Aorta (tissue), 5 donors: ENCODE measurements at regions not wholly inside any gene's neighbourhood (a gene's known extent, or its start where the extent isn't known, plus 50 kb on each side); places are given as distances from the start of the nearest gene placed in this dataset.

Source experiments
- ATAC-seq: fragments of 200-7000 bp; cut with Tn5 transposase; one replicate; pipeline ENCODE4 v1.9.1; 2022; ENCODE audit warnings: moderate library complexity; ENCODE audit not compliant: low FRiP score
- DNase-seq, 2 donors: peaks; one replicate each; pipeline ENCODE4 v3.0.0-alpha.2; 2020
- H3K27ac ChIP-seq, 2 donors: one replicate each; pipeline ENCODE4 v1.5.1; 2013; ENCODE audit warnings: low read length in 2 of 2, mild to moderate bottlenecking in 2 of 2, moderate library complexity in 2 of 2, control low read depth in 1 of 2, inconsistent platforms in 1 of 2, low read depth in 1 of 2
- H3K27me3 ChIP-seq, 2 donors: one replicate each; pipeline ENCODE4 v1.6.1; 2013; ENCODE audit warnings: control low read depth in 1 of 2, low read length in 1 of 2, mild to moderate bottlenecking in 1 of 2, moderate library complexity in 1 of 2; ENCODE audit not compliant: insufficient read depth in 2 of 2, control insufficient read depth in 1 of 2
- H3K36me3 ChIP-seq, 2 donors: one replicate each; pipeline ENCODE4 v1.6.1; 2013; ENCODE audit warnings: control low read depth in 1 of 2, low read length in 1 of 2, mild to moderate bottlenecking in 1 of 2; ENCODE audit not compliant: insufficient read depth in 2 of 2, control insufficient read depth in 1 of 2
- H3K4me1 ChIP-seq, 2 donors: one replicate each; pipeline ENCODE4 v1.6.1; 2013; ENCODE audit warnings: low read length in 2 of 2, control low read depth in 1 of 2, mild to moderate bottlenecking in 1 of 2, moderate library complexity in 1 of 2; ENCODE audit not compliant: insufficient read depth in 2 of 2, control insufficient read depth in 1 of 2
- H3K4me3 ChIP-seq, 2 donors: one replicate each; pipeline ENCODE4 v1.5.1; 2013; ENCODE audit warnings: low read length in 2 of 2, control low read depth in 1 of 2, mild to moderate bottlenecking in 1 of 2
- H3K9me3 ChIP-seq: one replicate; pipeline ENCODE4 v1.6.1; 2013; ENCODE audit warnings: mild to moderate bottlenecking, low read length; ENCODE audit not compliant: control insufficient read depth
- WGBS, 2 donors: extraction: QIAGEN DNeasy Blood & Tissue Kit; methylation state at CpG; one replicate each; pipeline ENCODE4 v1.1.7; 2013; 5-methylcytosine and 5-hydroxymethylcytosine counted together
- intact Hi-C, 2 donors: fragments of 100-400 bp; cut with DNase I; formaldehyde crosslinking; loops; one replicate each; pipeline versions ENCODE4 v1.14.2 to v1.15.0; 2022
- donor health status: healthy with polysubstance abuse.
- donor health status: Bipolar disorder and iron deficiency.
- donor health status: DM: no; HTN: no; CAD: no.
- donor health status: DM: no; HTN: no; CAD: no.
- donor health status: DM: yes; HTN: yes; CAD: no.

DNA sequence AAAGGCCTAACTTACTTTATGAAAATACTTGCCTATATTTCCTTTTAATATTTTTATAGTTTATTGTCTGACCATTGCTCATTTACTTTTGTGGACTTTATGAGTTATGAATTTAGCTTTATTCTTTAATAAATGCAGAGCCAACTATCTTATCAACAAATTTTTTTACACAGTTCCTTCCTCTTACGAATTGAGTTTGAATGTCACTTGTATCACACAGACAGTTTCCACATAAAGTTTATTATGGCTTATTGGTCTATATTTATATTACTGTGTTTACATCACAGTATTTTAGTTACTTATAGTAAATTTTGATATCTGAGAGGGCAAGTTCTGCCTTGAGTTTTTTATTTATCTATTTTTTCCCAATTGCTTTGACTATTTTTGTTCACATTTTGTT, 450.6 kb downstream of the C4orf33 start:
- Histone ChIP-seq H3K4me1 (no peaks in the 10 kb centered on the region), H3K9me3 (no peaks in the 10 kb centered on the region), H3K27me3 (no peaks in the 10 kb centered on the region), H3K36me3 (no peaks in the 10 kb centered on the region), H3K27ac (no peak overlapping the region), H3K4me3 (no peak overlapping the region)
- intact Hi-C loops: no loop called here
- 11 to 19% methylated on average over 1 of the region's 1 CpG for WGBS, 2 donors
- DNase-seq: no peak
- ATAC-seq: no peak

DNA sequence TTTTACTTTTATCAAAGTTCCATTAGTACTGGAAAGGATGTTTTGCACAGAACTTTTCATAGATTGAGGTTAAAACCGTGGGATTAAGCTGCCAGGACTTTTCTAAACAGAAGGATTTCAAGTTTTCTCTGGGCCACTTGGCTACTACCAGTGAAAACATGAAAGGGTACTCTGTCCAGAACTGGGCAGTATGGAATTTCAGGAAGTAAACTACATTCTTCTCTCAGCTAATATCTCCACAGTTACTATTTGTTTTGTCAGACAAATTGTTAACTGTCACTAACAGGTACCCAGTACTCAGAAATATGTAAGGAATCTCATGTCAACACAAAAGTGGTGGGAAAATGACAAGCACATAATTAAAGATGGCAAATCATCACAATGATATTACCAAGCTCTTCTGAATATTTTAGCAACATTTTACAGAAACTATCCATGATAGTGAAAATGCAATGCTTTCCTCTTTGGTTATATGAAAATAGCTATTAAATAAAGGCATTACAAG, 454.4 kb downstream of the C4orf33 start:
- intact Hi-C loops: no loop called here
- Histone ChIP-seq H3K4me3 (no peak overlapping the region), H3K4me1 (no peaks in the 10 kb centered on the region), H3K36me3 (no peaks in the 10 kb centered on the region), H3K27me3 (no peaks in the 10 kb centered on the region), H3K9me3 (no peaks in the 10 kb centered on the region), H3K27ac (no peak overlapping the region)
- DNase-seq: no peak
- no peak for ATAC-seq
- 11 to 27% methylated on average over 1 of the region's 1 CpG for WGBS, 2 donors

DNA sequence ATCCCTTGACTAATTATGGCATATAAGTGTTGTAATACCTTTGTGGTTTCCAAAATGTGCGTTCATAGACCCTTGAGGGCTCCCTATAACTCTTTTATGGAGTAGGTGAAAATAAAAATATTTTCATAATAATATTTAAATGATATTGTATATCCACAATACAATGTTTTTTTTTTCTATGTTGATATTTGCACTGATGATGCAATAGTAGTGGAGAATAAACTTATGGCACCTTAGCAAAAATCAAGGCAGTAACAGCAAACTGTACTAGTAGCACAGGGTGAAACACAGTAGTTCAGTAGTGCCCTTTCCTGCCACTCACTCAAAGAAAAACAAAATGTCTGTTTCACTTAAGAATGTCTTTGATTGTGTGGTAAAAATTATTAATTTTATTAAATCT, 465.3 kb downstream of the C4orf33 start:
- WGBS, 2 donors: 26 to 45% methylated on average over 1 of the region's 1 CpG
- Histone ChIP-seq H3K4me3 (no peak overlapping the region), H3K4me1 (no peaks in the 10 kb centered on the region), H3K36me3 (no peaks in the 10 kb centered on the region), H3K27me3 (no peaks in the 10 kb centered on the region), H3K9me3 (no peaks in the 10 kb centered on the region), H3K27ac (no peak overlapping the region)
- intact Hi-C loops: no loop called here
- DNase-seq (no peak), ATAC-seq (no peak)

DNA sequence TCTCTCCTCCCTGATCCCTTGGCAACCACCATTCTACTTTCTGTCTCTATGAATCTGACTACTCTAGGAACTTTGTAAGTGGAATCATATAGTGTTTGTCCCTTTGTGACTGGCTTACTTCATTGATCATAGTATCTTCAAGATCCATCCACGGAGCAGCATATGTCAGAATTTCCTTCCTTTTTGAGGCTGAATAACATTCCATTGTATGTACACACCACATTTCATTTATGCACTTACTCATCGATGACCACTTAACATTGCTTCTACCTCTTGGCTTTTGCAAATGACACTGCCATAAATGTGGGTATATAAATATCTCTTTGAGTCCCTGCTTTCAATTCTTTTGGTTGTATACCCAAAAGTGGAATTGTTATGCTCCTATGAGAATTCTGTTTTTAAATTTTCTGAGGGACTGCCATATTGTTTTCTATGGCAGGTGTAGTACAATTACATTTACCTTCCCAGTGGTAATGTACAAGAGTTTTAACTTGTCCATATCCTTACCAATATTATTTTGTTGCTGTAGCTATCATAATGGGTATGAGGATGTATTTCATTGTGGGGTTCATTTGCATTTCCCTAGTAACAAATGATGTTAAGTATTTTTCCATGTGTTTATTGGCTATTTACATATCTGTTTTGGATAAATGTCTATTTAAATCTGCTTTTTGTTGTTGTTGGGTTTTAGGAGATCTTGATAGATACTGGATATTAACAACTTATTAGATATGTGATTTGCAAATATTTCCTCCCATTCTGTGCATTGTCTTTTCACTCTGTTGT, 466.1 kb downstream of the C4orf33 start:
- Histone ChIP-seq H3K27me3 (no peaks in the 10 kb centered on the region), H3K9me3 (no peaks in the 10 kb centered on the region), H3K36me3 (no peaks in the 10 kb centered on the region), H3K4me3 (no peak overlapping the region), H3K27ac (no peak overlapping the region), H3K4me1 (no peaks in the 10 kb centered on the region)
- no peak for ATAC-seq
- no peak for DNase-seq
- 79 to 90% methylated on average over 2 of the region's 2 CpGs for WGBS, 2 donors
- intact Hi-C loops: no loop called here

DNA sequence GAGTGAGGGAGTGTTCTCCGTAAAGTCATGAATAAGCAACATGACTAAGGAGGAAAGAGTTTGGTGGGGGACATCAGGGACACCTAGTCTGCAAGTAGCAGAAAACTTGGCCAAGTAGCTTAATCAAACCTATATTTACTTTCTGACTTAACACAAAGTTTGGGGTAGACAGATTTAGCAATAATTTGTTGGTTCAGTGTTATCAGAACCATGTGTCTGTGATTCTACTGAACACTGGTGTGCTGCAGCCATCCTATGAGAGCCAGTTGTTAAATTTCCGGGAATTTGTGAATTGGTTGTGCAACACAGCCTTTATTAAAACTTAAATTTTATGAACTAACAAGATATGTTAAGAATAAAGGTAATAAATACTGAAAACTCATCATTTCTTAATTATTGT, 469.3 kb downstream of the C4orf33 start:
- no peak for DNase-seq
- intact Hi-C loops: no loop called here
- Histone ChIP-seq H3K4me1 (no peaks in the 10 kb centered on the region), H3K27me3 (no peaks in the 10 kb centered on the region), H3K36me3 (no peaks in the 10 kb centered on the region), H3K27ac (no peak overlapping the region), H3K4me3 (no peak overlapping the region), H3K9me3 (no peaks in the 10 kb centered on the region)
- ATAC-seq: no peak
- 97 to 98% methylated on average over 2 of the region's 2 CpGs for WGBS, 2 donors

DNA sequence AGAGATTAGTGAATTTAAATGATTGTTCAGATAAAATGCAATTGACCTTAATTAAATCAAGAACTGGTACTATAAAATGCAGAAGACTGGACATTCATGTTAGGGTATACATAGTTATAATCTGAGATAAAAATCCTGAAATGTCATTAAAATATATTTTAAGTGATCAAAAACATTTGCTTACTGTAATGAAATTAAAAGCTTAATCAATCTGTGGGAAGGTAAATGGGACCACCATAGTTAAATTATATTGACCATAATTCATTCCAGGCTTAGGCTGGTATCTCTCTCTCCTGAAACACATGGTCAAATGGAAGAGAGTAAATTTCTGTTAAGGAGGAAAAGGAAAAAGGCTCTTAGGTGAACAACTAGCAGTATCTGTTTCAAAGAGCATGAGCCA, 474.4 kb downstream of the C4orf33 start:
- ATAC-seq (no peak), DNase-seq (no peak)
- H3K27ac ChIP-seq: no peak overlapping the region
- H3K27me3 ChIP-seq: no peaks in the 10 kb centered on the region
- H3K4me3 ChIP-seq: no peak overlapping the region
- H3K9me3 ChIP-seq: no peaks in the 10 kb centered on the region
- no peaks in the 10 kb centered on the region for H3K36me3 ChIP-seq
- H3K4me1 ChIP-seq: no peaks in the 10 kb centered on the region
- intact Hi-C loops: no loop called here

DNA sequence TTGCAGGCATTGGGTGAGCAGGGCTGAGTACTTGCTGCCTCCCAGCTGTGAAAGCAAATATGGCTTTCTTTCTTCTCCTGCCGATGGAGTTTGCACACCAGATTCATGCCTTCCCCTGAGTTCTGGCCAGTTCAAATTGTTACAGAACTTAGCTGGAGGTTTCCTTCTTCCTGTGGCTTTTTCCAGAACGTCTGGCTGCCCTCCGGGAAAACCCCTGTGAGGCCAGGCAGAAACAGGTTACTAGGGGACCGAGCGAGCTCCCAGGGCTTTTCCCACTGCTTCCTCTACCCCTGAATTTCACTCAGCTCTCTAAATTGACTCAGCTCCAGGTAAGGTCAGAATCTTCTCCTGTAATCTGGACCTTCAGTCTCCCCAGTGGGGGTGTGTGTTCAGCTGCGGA, 482.4 kb downstream of the C4orf33 start:
- no peak overlapping the region for H3K4me3 ChIP-seq
- ATAC-seq (no peak), DNase-seq (no peak)
- H3K27me3 ChIP-seq: no peaks in the 10 kb centered on the region
- intact Hi-C loops: no loop called here
- no peaks in the 10 kb centered on the region for H3K36me3 ChIP-seq
- WGBS, 2 donors: 54 to 63% methylated on average over 6 of the region's 6 CpGs
- H3K4me1 ChIP-seq: no peaks in the 10 kb centered on the region
- no peak overlapping the region for H3K27ac ChIP-seq
- H3K9me3 ChIP-seq: no peaks in the 10 kb centered on the region

DNA sequence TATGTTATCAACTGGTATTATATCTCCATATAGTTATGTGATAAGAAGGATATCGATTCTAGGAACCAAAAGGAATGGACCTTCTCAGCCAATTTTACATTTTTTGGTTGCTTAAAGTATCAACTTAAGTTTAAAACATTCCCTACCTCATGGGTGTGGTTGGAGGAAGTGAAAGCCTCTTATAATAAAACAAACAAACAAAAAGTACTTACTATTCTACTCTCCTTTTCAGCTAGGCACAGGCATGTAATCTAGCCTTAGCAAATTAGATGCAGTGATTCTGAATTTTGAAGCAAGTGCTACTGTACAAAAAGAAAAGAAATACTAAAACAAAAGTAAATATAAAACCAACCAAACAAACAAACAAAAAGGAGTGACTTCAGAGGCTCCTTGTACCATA, 485.4 kb downstream of the C4orf33 start:
- no peaks in the 10 kb centered on the region for H3K4me1 ChIP-seq
- no peaks in the 10 kb centered on the region for H3K9me3 ChIP-seq
- H3K4me3 ChIP-seq: no peak overlapping the region
- no peaks in the 10 kb centered on the region for H3K27me3 ChIP-seq
- 40 to 45% methylated on average over 1 of the region's 1 CpG for WGBS, 2 donors
- H3K36me3 ChIP-seq: no peaks in the 10 kb centered on the region
- intact Hi-C loops: no loop called here
- no peak overlapping the region for H3K27ac ChIP-seq
- no peak for DNase-seq
- ATAC-seq: no peak

DNA sequence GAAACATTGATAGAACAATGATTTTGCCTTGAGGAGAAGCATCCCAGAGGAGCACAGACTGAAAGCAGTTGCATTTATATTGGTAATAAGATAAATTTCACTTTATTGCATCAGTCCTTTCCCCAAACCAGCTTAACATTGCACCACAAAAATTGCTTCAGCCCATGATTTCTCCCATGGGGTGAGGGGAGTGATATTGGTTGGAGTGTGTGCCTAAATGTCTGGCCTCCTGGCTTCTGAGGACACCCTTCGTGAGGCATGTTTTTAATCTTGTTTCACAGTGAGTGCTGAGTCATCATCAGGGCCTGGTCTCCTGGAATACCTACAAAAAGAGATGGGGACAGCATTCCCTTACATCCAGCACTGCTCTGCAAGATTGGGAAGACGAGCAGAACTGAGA, 487.9 kb downstream of the C4orf33 start:
- intact Hi-C loops: no loop called here
- Histone ChIP-seq H3K4me1 (no peaks in the 10 kb centered on the region), H3K27me3 (no peaks in the 10 kb centered on the region), H3K4me3 (no peak overlapping the region), H3K36me3 (no peaks in the 10 kb centered on the region), H3K27ac (no peak overlapping the region), H3K9me3 (no peaks in the 10 kb centered on the region)
- WGBS, 2 donors: 43 to 54% methylated on average over 2 of the region's 2 CpGs
- ATAC-seq: peak; percentile 89
- DNase-seq: no peak
